ENCODE measurements at regions not wholly inside any gene's neighbourhood (a gene's known extent, or its start where the extent isn't known, plus 50 kb on each side); places are given as distances from the start of the nearest gene placed in this dataset.

DNA sequence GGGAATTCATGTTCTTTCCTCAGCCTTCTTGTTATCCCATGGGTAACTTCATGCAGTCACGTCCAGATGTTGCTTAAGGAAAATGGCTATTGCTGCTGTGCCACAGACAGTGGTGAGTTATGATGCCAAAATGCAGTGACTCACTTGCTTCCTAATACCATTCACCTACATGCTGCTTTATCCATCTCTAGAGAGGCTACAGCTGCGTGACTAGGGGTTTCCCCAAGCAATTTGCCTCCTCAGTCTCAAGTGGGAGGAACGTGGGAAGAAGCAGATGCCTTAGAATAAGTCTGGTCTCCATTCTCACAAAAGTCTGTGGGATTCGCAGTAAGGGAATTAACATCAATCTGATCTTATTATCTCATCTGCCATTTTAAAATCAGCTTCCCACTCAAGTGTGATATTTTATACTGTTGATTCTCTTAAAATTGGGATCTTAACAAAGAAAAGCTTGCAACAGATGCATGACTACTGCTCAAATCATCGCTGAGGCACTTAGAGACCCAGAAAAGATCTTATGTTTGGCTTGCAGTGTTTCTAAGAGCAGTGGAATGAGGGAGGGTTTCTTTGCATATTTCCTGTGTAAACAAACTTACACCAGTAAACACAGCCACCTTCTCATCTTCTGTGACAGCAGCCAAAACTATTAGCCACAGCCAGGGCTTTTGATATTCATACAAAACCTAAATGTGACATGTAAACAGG is 62.0 kb upstream of the ACP3 start:
- TF ChIP-seq EZH2 (IDR thresholded peaks at IDR 0.05) (no peak), CTCF (IDR thresholded peaks at IDR 0.05 in 2 of 3, conservative IDR thresholded peaks at IDR 0.05 in 1 of 3; ENCODE audit: borderline replicate concordance in 1 of 3, insufficient read depth in 1 of 3, low read depth in 2 of 3, low read length in 2 of 3) (no peak), POLR2A (IDR thresholded peaks at IDR 0.05; ENCODE audit: borderline replicate concordance, extremely low read depth, insufficient read depth, insufficient read length) (no peak), ZFX (IDR thresholded peaks at IDR 0.05) (no peak)
- TF ChIP-seq, protein P1, sequence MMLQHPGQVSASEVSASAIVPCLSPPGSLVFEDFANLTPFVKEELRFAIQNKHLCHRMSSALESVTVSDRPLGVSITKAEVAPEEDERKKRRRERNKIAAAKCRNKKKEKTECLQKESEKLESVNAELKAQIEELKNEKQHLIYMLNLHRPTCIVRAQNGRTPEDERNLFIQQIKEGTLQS (IDR thresholded peaks at IDR 0.05), result no peak

Measured in HCT116 (cell line).